Upper lobe of left lung (tissue), 6 donors: ENCODE measurements at regions not wholly inside any gene's neighbourhood (a gene's known extent, or its start where the extent isn't known, plus 50 kb on each side); places are given as distances from the start of the nearest gene placed in this dataset.

Experiments used
- ATAC-seq, 2 donors: fragments of 200-7000 bp; cut with Tn5 transposase; one replicate each; pipeline ENCODE4 v1.9.1; 2022; ENCODE audit warnings: mild to moderate bottlenecking in 2 of 2, moderate library complexity in 2 of 2; ENCODE audit not compliant: low FRiP score in 2 of 2
- DNase-seq, 2 donors: peaks; one replicate each; pipeline ENCODE4 v3.0.0-alpha.2; 2019 to 2020
- H3K27ac ChIP-seq, 4 donors: fragments of 200-600 bp; sonication (generic); one replicate each; pipeline ENCODE4 v1.5.1; 2016 to 2019
- H3K27me3 ChIP-seq, 4 donors: fragments of 200-600 bp; sonication (generic); one replicate each; pipeline ENCODE4 v1.5.1; 2017 to 2019
- H3K36me3 ChIP-seq, 4 donors: fragments of 200-600 bp; sonication (generic); one replicate each; pipeline ENCODE4 v1.5.1; 2016 to 2019
- H3K4me1 ChIP-seq, 4 donors: fragments of 200-600 bp; sonication (generic); one replicate each; pipeline ENCODE4 v1.5.1; 2018 to 2019
- H3K4me3 ChIP-seq, 4 donors: fragments of 200-600 bp; sonication (generic); one replicate each; pipeline ENCODE4 v1.5.1; 2017 to 2019; ENCODE audit warnings: mild to moderate bottlenecking in 2 of 4, moderate library complexity in 1 of 4
- H3K9me3 ChIP-seq, 4 donors: fragments of 200-600 bp; sonication (generic); one replicate each; pipeline ENCODE4 v1.5.1; 2018 to 2019
- EP300 ChIP-seq, 4 donors: sonication (generic); formaldehyde crosslinking; IDR thresholded peaks; one replicate each; pipeline ENCODE4 v1.5.1; 2017; ENCODE audit warnings: antibody characterized with exemption in 4 of 4, control low read depth in 2 of 4
- POLR2A ChIP-seq, 4 donors: fragments of 450-650 bp; IDR thresholded peaks; one replicate each; pipeline ENCODE4 v1.5.1; 2016 to 2017; ENCODE audit warnings: antibody characterized with exemption in 4 of 4, mild to moderate bottlenecking in 2 of 4
- POLR2AphosphoS5 ChIP-seq, 2 donors: sonication (generic); formaldehyde crosslinking; IDR thresholded peaks; one replicate each; pipeline ENCODE4 v1.5.1; 2017; ENCODE audit warnings: antibody characterized with exemption in 2 of 2
- WGBS, 2 donors: methylation state at CpG; one replicate each; pipeline ENCODE4 v1.1.5; 2017 to 2018; 5-methylcytosine and 5-hydroxymethylcytosine counted together
- TF ChIP-seq, protein P1 (sequence below), 6 experiments: fragments of 450-650 bp in 4 of 6; fragments of 200-600 bp in 2 of 6; sonication (generic) in 2 of 6; IDR thresholded peaks; one replicate each; pipeline ENCODE4 v1.5.1; 2016 to 2019; ENCODE audit warnings: antibody characterized with exemption in 6 of 6
- donor health status: DM: no; HTN: no; CAD: no; lungs with moderate emphysema.
- donor health status: DM: no; HTN: yes; CAD: no; lungs with severe emphysema.

DNA sequence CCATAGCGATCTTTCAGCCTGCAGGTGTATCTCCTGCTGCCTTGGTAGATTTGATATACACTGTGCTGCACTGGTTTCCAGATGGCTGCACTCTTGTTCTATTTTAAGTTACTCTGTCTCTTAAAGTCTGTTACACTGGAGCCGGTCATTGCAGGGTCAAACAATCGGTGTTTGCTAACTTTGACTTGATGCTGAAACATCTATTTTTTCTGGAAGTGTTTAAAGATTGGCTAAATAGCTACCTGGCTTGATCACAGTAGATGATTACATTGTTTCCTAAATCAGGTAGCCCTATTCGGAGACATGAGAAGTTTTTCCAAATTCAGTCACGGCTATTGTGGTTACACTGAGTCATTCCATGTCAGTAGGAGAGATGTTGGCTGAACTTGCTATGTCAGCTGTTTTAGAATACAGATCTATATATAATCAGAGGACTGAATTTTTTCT is 574.8 kb downstream of the ETV1 start:
- no peaks in the 10 kb centered on the region for H3K27me3 ChIP-seq
- DNase-seq, result no peak
- H3K4me1 ChIP-seq, result no peaks in the 10 kb centered on the region
- 53 to 59% methylated on average over 5 of the region's 5 CpGs for WGBS, 2 donors
- H3K9me3 ChIP-seq, result no peaks in the 10 kb centered on the region
- no peak for ATAC-seq
- no peaks in the 10 kb centered on the region for H3K36me3 ChIP-seq
- TF ChIP-seq POLR2AphosphoS5 (IDR thresholded peaks at IDR 0.05), result no peak
- TF ChIP-seq POLR2A (IDR thresholded peaks at IDR 0.05), result no peak
- TF ChIP-seq, protein P1, sequence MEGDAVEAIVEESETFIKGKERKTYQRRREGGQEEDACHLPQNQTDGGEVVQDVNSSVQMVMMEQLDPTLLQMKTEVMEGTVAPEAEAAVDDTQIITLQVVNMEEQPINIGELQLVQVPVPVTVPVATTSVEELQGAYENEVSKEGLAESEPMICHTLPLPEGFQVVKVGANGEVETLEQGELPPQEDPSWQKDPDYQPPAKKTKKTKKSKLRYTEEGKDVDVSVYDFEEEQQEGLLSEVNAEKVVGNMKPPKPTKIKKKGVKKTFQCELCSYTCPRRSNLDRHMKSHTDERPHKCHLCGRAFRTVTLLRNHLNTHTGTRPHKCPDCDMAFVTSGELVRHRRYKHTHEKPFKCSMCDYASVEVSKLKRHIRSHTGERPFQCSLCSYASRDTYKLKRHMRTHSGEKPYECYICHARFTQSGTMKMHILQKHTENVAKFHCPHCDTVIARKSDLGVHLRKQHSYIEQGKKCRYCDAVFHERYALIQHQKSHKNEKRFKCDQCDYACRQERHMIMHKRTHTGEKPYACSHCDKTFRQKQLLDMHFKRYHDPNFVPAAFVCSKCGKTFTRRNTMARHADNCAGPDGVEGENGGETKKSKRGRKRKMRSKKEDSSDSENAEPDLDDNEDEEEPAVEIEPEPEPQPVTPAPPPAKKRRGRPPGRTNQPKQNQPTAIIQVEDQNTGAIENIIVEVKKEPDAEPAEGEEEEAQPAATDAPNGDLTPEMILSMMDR (IDR thresholded peaks at IDR 0.05), result no peak
- TF ChIP-seq EP300 (IDR thresholded peaks at IDR 0.05), result no peak
- H3K27ac ChIP-seq, result no peak overlapping the region
- no peak overlapping the region for H3K4me3 ChIP-seq

DNA sequence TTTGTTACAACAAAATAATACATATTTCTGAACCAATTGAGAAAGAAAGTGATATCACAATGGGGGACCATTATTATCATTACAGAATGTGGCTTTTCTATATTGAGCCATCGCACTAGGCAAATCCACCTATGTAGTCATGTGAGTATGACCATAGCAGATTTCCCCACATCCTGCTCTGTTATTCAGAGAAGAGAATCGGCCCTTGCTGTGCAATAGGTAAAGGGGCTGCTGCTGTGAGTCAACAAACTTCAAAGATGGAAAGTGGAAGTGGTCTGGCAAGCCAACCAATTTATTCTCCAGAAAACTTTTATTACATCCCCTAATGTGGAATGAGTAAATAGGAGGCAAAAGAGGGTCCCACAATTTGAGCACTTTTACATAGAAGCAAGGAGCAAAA is 573.4 kb downstream of the ETV1 start:
- Histone ChIP-seq H3K4me1 (no peaks in the 10 kb centered on the region), H3K4me3 (no peak overlapping the region), H3K9me3 (no peaks in the 10 kb centered on the region), H3K27ac (no peak overlapping the region), H3K27me3 (no peaks in the 10 kb centered on the region), H3K36me3 (no peaks in the 10 kb centered on the region)
- TF ChIP-seq, protein P1 (IDR thresholded peaks at IDR 0.05), result no peak
- TF ChIP-seq POLR2AphosphoS5 (IDR thresholded peaks at IDR 0.05) (no peak), POLR2A (IDR thresholded peaks at IDR 0.05) (no peak), EP300 (IDR thresholded peaks at IDR 0.05) (no peak)
- ATAC-seq (no peak), DNase-seq (no peak)
- 70 to 78% methylated on average over 2 of the region's 2 CpGs for WGBS, 2 donors

DNA sequence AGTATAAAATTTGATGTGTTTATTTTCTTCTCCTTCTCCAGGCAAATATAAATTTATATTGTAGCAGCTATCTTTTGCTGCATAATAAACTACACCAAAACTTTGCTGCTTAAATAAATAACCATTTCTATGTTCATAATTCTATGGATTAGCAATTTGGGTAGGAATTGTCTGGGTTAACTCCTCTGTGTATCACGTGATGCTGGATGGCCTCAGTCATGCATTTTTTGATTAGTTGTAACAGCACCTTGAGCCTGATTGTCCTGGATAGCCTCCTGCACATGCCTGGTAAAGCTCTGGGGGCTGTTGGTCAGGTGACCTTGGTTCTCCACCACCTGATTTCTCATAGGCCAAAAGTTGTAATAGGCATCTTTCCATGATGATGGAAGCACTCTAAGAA is 572.9 kb downstream of the ETV1 start:
- no peaks in the 10 kb centered on the region for H3K27me3 ChIP-seq
- DNase-seq (no peak), ATAC-seq (no peak)
- no peaks in the 10 kb centered on the region for H3K9me3 ChIP-seq
- no peaks in the 10 kb centered on the region for H3K36me3 ChIP-seq
- TF ChIP-seq POLR2A (IDR thresholded peaks at IDR 0.05), result no peak
- no peak overlapping the region for H3K4me3 ChIP-seq
- 75 to 80% methylated on average over 1 of the region's 1 CpG for WGBS, 2 donors
- no peaks in the 10 kb centered on the region for H3K4me1 ChIP-seq
- no peak overlapping the region for H3K27ac ChIP-seq

DNA sequence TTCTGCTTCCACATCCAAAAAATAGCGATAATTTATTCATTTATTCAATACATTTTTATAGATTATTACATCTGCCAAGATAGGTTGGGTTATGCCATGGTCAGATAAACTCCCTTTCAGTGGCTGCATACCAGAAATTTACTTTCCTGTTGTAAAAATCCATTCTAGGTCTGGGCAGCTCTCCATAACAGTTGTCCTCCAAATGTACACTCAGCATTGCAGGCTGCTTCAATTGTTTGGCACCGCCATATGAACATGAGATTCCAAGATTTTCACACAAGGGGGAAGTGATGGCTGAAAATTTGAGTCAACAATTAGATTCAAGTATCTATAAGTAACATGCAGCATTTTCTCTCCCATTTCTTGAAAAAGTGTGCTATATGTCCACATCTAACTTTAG is 568.7 kb downstream of the ETV1 start:
- Histone ChIP-seq H3K4me1 (no peaks in the 10 kb centered on the region), H3K36me3 (no peaks in the 10 kb centered on the region), H3K27me3 (no peaks in the 10 kb centered on the region), H3K27ac (no peak overlapping the region), H3K4me3 (no peak overlapping the region), H3K9me3 (no peaks in the 10 kb centered on the region)
- no peak for DNase-seq
- TF ChIP-seq, protein P1 (IDR thresholded peaks at IDR 0.05), result no peak
- TF ChIP-seq POLR2A (IDR thresholded peaks at IDR 0.05) (no peak), EP300 (IDR thresholded peaks at IDR 0.05) (no peak), POLR2AphosphoS5 (IDR thresholded peaks at IDR 0.05) (no peak)
- ATAC-seq, result no peak
- 88 to 89% methylated on average over 2 of the region's 2 CpGs for WGBS, 2 donors

DNA sequence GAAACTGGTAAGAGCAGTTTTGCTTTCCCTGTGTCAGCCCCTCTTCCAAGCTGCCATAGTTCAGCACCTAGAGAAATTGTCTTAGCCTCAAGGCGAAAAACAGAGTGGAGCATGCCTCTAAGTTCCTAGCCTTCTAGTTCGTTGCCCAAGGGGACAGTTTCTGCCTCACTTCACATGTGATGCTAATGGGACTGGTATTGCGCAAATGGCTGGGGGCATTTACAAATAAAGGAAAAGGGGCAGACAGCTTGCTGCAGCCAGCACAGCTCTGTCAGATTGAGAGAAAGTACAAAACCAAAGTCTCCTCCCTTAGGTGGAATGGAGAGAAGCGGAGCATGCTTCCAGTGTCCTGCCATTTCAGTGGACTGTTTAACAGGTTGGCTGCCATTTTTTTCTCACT is 567.7 kb downstream of the ETV1 start:
- H3K4me3 ChIP-seq, result no peak overlapping the region
- H3K27me3 ChIP-seq, result no peaks in the 10 kb centered on the region
- H3K4me1 ChIP-seq, result no peaks in the 10 kb centered on the region
- WGBS, 2 donors, result 80 to 92% methylated on average over 4 of the region's 4 CpGs
- no peaks in the 10 kb centered on the region for H3K9me3 ChIP-seq
- TF ChIP-seq POLR2A (IDR thresholded peaks at IDR 0.05) (no peak), EP300 (IDR thresholded peaks at IDR 0.05) (no peak), POLR2AphosphoS5 (IDR thresholded peaks at IDR 0.05) (no peak)
- TF ChIP-seq, protein P1 (IDR thresholded peaks at IDR 0.05), result no peak
- DNase-seq (no peak), ATAC-seq (no peak)
- H3K27ac ChIP-seq, result no peak overlapping the region
- no peaks in the 10 kb centered on the region for H3K36me3 ChIP-seq
